ENCODE measurements at regions not wholly inside any gene's neighbourhood (a gene's known extent, or its start where the extent isn't known, plus 50 kb on each side); places are given as distances from the start of the nearest gene placed in this dataset.
"Not testable (repeated sequence)": the region's sequence is repeated elsewhere in the genome, so short reads cannot be mapped to it uniquely, and the experiment has no call there.

- CTCF ChIA-PET = no interaction called here
- Mint-ChIP-seq H3K9me3 (ENCODE audit: low read depth, unreplicated experiment) (no peaks in the 10 kb centered on the region), H3K4me3 (ENCODE audit: low read depth, unreplicated experiment) (no peak overlapping the region), H3K27me3 (ENCODE audit: unreplicated experiment) (no peaks in the 10 kb centered on the region), H3K4me1 (ENCODE audit: low read depth, unreplicated experiment) (no peaks in the 10 kb centered on the region), H3K36me3 (ENCODE audit: insufficient read depth, unreplicated experiment) (no peaks in the 10 kb centered on the region), H3K27ac (ENCODE audit: unreplicated experiment) (no peak overlapping the region)
- no peak for TF ChIP-seq CTCF (IDR thresholded peaks at IDR 0.05; ENCODE audit: unreplicated experiment)
- BruUV-seq (replicated peaks) = no TSS peak
- intact Hi-C loops (cut with micrococcal nuclease; ENCODE audit: unreplicated experiment) = no loop called here
- no peak for DNase-seq
Measured at GRCh38 chr9:3646226-3646625, 120.4 kb upstream of the RFX3 start.

DNA sequence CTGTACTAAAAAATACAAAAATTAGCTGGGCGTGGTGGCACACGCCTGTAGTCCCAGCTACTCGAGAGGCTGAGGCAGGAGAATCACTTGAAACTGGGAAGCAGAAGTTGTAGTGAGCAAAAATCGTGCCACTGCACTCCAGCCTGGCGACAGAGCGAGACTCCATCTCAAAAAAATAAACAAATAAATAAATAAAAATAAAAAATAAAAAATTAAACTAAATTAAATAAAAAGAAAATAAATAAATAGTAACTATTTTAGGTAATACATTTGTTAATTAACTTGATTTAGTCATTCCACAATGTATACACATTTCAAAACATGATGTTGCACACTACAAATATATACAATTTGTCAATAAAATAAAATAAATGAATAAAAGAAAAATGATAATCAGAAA, 116.3 kb upstream of the RFX3 start:
- intact Hi-C loops (cut with micrococcal nuclease; ENCODE audit: unreplicated experiment); BruUV-seq (replicated peaks): not testable (repeated sequence)

DNA sequence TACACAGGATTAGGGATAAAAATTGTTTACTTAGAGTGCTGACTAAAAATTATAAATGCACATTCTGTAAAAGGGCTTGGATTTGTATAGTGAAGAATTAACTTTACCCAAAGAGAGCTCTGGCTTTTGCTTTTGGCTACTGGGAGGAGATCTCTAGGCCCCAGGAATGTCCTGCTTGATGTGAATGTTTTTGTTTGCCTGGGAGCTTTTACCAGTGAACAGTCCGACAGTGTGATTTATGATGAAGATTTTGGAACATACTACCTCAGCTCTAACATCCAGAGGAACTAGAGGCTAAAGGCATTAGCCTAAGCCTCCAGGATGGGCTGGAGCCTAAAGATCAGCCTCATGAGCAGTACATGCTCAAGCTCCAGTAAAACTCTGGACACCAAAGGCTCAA, 103.7 kb upstream of the RFX3 start:
- Mint-ChIP-seq H3K4me3 (ENCODE audit: low read depth, unreplicated experiment) (no peak overlapping the region), H3K9me3 (ENCODE audit: low read depth, unreplicated experiment) (no peaks in the 10 kb centered on the region), H3K36me3 (ENCODE audit: insufficient read depth, unreplicated experiment) (no peaks in the 10 kb centered on the region), H3K4me1 (ENCODE audit: low read depth, unreplicated experiment) (no peaks in the 10 kb centered on the region), H3K27ac (ENCODE audit: unreplicated experiment) (no peak overlapping the region), H3K27me3 (ENCODE audit: unreplicated experiment) (no peaks in the 10 kb centered on the region)
- intact Hi-C loops (cut with micrococcal nuclease; ENCODE audit: unreplicated experiment) = no loop called here
- BruUV-seq (replicated peaks) = no TSS peak
- no peak for TF ChIP-seq CTCF (IDR thresholded peaks at IDR 0.05; ENCODE audit: unreplicated experiment)
- CTCF ChIA-PET = no interaction called here
- no peak for DNase-seq

More for the DNA sequence above, 116.3 kb upstream of the RFX3 start:
- H3K4me3 Mint-ChIP-seq (ENCODE audit: low read depth, unreplicated experiment); H3K4me1 Mint-ChIP-seq (ENCODE audit: low read depth, unreplicated experiment); H3K27me3 Mint-ChIP-seq (ENCODE audit: unreplicated experiment); DNase-seq; H3K36me3 Mint-ChIP-seq (ENCODE audit: insufficient read depth, unreplicated experiment); H3K27ac Mint-ChIP-seq (ENCODE audit: unreplicated experiment); H3K9me3 Mint-ChIP-seq (ENCODE audit: low read depth, unreplicated experiment); CTCF ChIA-PET: not testable (repeated sequence)

GRCh38 chr9:3628239-3628638, 102.4 kb upstream of the RFX3 start:
- Mint-ChIP-seq H3K4me1 (ENCODE audit: low read depth, unreplicated experiment) (no peaks in the 10 kb centered on the region), H3K36me3 (ENCODE audit: insufficient read depth, unreplicated experiment) (no peaks in the 10 kb centered on the region), H3K9me3 (ENCODE audit: low read depth, unreplicated experiment) (no peaks in the 10 kb centered on the region), H3K27ac (ENCODE audit: unreplicated experiment) (no peak overlapping the region), H3K27me3 (ENCODE audit: unreplicated experiment) (peaks cover 4% of the 10 kb centered on the region), H3K4me3 (ENCODE audit: low read depth, unreplicated experiment) (no peak overlapping the region)
- intact Hi-C loops (cut with micrococcal nuclease; ENCODE audit: unreplicated experiment) = no loop called here
- no TSS peak for BruUV-seq (replicated peaks)
- CTCF ChIA-PET = no interaction called here
- DNase-seq = no peak
- TF ChIP-seq CTCF (IDR thresholded peaks at IDR 0.05; ENCODE audit: unreplicated experiment) = no peak

GRCh38 chr9:3608011-3608410, 82.2 kb upstream of the RFX3 start:
- no peak overlapping the region for H3K27ac Mint-ChIP-seq (ENCODE audit: unreplicated experiment)
- no peaks in the 10 kb centered on the region for H3K4me1 Mint-ChIP-seq (ENCODE audit: low read depth, unreplicated experiment)
- no peaks in the 10 kb centered on the region for H3K9me3 Mint-ChIP-seq (ENCODE audit: low read depth, unreplicated experiment)
- DNase-seq = no peak
- no peaks in the 10 kb centered on the region for H3K27me3 Mint-ChIP-seq (ENCODE audit: unreplicated experiment)
- CTCF ChIA-PET = no interaction called here
- BruUV-seq (replicated peaks) = no TSS peak
- no peak overlapping the region for H3K4me3 Mint-ChIP-seq (ENCODE audit: low read depth, unreplicated experiment)
- no peak for TF ChIP-seq CTCF (IDR thresholded peaks at IDR 0.05; ENCODE audit: unreplicated experiment)
- intact Hi-C loops (cut with micrococcal nuclease; ENCODE audit: unreplicated experiment) = no loop called here
- H3K36me3 Mint-ChIP-seq (ENCODE audit: insufficient read depth, unreplicated experiment) = no peaks in the 10 kb centered on the region
